ENCODE measurements at regions not wholly inside any gene's neighbourhood (a gene's known extent, or its start where the extent isn't known, plus 50 kb on each side); places are given as distances from the start of the nearest gene placed in this dataset.

DNA sequence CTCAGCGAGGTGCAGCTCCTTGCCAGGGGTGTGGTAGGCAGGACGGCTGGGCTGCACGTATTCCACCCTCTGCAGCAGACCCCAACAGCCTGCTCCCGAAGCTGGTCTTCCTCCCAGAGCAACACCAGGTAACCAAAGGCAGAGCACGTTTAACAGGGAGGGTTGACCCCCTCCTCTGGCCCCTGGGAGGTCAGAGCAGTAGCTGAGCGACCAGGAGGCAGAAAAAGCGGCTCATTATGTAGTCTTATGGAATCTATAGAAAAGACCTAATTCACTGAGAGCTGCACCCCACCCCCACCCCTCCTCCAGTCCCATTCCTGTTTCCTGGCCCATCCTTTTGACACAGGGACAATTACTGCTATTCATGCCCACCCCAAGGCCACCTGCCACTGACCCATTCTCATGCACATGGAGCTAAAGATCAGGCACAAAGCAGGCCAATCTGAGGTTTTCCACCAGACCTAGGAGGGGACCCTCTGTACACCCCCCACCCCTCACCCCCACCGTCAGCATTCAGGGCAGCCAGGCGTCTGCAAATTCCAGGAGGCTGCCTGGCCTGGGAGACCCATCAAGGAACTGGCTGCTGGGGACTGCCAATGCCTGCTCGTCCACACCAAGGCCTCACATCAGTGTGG is 60.9 kb upstream of the FZD7 start:
- TF ChIP-seq, protein P1, sequence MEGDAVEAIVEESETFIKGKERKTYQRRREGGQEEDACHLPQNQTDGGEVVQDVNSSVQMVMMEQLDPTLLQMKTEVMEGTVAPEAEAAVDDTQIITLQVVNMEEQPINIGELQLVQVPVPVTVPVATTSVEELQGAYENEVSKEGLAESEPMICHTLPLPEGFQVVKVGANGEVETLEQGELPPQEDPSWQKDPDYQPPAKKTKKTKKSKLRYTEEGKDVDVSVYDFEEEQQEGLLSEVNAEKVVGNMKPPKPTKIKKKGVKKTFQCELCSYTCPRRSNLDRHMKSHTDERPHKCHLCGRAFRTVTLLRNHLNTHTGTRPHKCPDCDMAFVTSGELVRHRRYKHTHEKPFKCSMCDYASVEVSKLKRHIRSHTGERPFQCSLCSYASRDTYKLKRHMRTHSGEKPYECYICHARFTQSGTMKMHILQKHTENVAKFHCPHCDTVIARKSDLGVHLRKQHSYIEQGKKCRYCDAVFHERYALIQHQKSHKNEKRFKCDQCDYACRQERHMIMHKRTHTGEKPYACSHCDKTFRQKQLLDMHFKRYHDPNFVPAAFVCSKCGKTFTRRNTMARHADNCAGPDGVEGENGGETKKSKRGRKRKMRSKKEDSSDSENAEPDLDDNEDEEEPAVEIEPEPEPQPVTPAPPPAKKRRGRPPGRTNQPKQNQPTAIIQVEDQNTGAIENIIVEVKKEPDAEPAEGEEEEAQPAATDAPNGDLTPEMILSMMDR (IDR thresholded peaks at IDR 0.05): no peak
- TF ChIP-seq POLR2A (IDR thresholded peaks at IDR 0.05): no peak

Data from tibial nerve (tissue), 3 donors.